OCI-LY1 (cell line): ENCODE measurements at regions not wholly inside any gene's neighbourhood (a gene's known extent, or its start where the extent isn't known, plus 50 kb on each side); places are given as distances from the start of the nearest gene placed in this dataset.

Experiments
- EZH2 ChIP-seq: fragments of 200-600 bp; sonication (generic), shearing (Covaris generic); IDR thresholded peaks from 2 replicates; pipeline ENCODE4 v1.8.0; 2017; ENCODE audit warnings: borderline replicate concordance, mixed run types, mild to moderate bottlenecking, antibody characterized with exemption, low read length, moderate library complexity, mixed read lengths
- TF ChIP-seq, protein P1 (sequence below): fragments of 200-600 bp; sonication (generic), shearing (Covaris generic); IDR thresholded peaks from 2 replicates; pipeline ENCODE4 v1.5.1; 2017; ENCODE audit warnings: mild to moderate bottlenecking, antibody characterized with exemption, low read length, moderate library complexity, mixed read lengths

DNA sequence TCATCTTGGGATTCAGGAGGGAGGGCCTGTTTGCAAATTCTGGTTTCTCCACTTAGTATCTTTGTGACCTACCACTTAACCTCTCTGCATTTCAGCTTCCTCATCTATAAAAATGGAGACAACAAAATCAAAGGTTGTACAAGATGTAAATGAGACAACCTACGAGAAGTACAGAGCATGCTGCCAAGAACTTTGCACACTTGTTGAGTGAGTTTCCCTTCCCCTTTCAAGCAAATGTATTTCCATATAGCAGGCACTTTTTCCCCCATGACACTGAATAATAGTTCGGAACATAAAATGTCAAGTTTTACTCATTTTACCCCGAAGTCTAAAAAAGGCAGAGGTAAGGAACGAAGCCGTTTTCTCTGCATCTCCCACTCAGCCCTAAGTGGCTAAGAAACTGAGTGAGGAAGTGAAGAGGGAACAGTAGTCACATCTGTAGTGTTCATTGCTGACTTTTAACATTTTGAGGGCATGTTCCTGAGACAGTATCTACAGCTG lies 159.0 kb downstream of the TLE1 start:
- no peak for TF ChIP-seq EZH2
- TF ChIP-seq, protein P1, sequence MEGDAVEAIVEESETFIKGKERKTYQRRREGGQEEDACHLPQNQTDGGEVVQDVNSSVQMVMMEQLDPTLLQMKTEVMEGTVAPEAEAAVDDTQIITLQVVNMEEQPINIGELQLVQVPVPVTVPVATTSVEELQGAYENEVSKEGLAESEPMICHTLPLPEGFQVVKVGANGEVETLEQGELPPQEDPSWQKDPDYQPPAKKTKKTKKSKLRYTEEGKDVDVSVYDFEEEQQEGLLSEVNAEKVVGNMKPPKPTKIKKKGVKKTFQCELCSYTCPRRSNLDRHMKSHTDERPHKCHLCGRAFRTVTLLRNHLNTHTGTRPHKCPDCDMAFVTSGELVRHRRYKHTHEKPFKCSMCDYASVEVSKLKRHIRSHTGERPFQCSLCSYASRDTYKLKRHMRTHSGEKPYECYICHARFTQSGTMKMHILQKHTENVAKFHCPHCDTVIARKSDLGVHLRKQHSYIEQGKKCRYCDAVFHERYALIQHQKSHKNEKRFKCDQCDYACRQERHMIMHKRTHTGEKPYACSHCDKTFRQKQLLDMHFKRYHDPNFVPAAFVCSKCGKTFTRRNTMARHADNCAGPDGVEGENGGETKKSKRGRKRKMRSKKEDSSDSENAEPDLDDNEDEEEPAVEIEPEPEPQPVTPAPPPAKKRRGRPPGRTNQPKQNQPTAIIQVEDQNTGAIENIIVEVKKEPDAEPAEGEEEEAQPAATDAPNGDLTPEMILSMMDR, result no peak
